ENCODE measurements at regions not wholly inside any gene's neighbourhood (a gene's known extent, or its start where the extent isn't known, plus 50 kb on each side); places are given as distances from the start of the nearest gene placed in this dataset.

DNA sequence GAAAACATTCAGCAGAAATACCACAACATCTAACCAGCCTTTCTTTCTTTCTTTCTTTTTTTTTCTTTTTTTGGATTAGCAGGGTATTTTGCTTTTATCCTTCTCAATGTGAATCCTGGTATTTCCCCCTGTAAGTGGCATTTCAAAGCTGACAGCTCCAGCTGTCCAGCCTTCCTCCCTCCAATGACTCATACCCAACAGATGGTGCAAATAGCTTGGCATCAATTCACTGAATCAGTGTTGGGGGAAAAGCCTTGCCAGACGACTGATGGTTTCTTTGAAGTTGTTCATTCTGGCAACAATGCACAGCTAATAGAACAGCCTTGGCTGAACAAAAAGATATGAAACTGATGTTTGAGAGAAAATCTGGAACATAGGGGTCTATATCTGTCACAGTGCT, 316.8 kb upstream of the STEAP1 start:
- TF ChIP-seq, protein P1, sequence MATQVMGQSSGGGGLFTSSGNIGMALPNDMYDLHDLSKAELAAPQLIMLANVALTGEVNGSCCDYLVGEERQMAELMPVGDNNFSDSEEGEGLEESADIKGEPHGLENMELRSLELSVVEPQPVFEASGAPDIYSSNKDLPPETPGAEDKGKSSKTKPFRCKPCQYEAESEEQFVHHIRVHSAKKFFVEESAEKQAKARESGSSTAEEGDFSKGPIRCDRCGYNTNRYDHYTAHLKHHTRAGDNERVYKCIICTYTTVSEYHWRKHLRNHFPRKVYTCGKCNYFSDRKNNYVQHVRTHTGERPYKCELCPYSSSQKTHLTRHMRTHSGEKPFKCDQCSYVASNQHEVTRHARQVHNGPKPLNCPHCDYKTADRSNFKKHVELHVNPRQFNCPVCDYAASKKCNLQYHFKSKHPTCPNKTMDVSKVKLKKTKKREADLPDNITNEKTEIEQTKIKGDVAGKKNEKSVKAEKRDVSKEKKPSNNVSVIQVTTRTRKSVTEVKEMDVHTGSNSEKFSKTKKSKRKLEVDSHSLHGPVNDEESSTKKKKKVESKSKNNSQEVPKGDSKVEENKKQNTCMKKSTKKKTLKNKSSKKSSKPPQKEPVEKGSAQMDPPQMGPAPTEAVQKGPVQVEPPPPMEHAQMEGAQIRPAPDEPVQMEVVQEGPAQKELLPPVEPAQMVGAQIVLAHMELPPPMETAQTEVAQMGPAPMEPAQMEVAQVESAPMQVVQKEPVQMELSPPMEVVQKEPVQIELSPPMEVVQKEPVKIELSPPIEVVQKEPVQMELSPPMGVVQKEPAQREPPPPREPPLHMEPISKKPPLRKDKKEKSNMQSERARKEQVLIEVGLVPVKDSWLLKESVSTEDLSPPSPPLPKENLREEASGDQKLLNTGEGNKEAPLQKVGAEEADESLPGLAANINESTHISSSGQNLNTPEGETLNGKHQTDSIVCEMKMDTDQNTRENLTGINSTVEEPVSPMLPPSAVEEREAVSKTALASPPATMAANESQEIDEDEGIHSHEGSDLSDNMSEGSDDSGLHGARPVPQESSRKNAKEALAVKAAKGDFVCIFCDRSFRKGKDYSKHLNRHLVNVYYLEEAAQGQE (IDR thresholded peaks at IDR 0.05; ENCODE audit: unreplicated experiment) = no peak
- no peak for TF ChIP-seq JUNB (IDR thresholded peaks at IDR 0.05; ENCODE audit: unreplicated experiment)
- no peak for TF ChIP-seq EZH2 (IDR thresholded peaks at IDR 0.05; ENCODE audit: low read depth, unreplicated experiment)
- TF ChIP-seq ZNF331 (CRISPR knock-in tag; IDR thresholded peaks at IDR 0.05; ENCODE audit: low read depth) = no peak
- TF ChIP-seq, protein P2, sequence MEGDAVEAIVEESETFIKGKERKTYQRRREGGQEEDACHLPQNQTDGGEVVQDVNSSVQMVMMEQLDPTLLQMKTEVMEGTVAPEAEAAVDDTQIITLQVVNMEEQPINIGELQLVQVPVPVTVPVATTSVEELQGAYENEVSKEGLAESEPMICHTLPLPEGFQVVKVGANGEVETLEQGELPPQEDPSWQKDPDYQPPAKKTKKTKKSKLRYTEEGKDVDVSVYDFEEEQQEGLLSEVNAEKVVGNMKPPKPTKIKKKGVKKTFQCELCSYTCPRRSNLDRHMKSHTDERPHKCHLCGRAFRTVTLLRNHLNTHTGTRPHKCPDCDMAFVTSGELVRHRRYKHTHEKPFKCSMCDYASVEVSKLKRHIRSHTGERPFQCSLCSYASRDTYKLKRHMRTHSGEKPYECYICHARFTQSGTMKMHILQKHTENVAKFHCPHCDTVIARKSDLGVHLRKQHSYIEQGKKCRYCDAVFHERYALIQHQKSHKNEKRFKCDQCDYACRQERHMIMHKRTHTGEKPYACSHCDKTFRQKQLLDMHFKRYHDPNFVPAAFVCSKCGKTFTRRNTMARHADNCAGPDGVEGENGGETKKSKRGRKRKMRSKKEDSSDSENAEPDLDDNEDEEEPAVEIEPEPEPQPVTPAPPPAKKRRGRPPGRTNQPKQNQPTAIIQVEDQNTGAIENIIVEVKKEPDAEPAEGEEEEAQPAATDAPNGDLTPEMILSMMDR (conservative IDR thresholded peaks at IDR 0.05; ENCODE audit: low read depth in 2 of 2) = no peak
- TF ChIP-seq POLR2AphosphoS5 (IDR thresholded peaks at IDR 0.05; ENCODE audit: low read depth) = no peak
- no peaks in the 10 kb centered on the region for H3K4me1 ChIP-seq (ENCODE audit: insufficient read depth)
- Mint-ChIP-seq H3K36me3 (ENCODE audit: low read depth) (no peaks in the 10 kb centered on the region), H3K9me3 (no peaks in the 10 kb centered on the region; the same call in 2 of the 3 replicates), H3K27me3 (ENCODE audit: insufficient read depth, low read depth, poor library complexity) (no peaks in the 10 kb centered on the region), H3K4me3 (no peak overlapping the region), H3K4me1 (no peaks in the 10 kb centered on the region), H3K27ac (no peak overlapping the region)
- no peaks in the 10 kb centered on the region for H3K27me3 ChIP-seq (ENCODE audit: insufficient read depth)
- no peak overlapping the region for H3K4me3 ChIP-seq
- no peak overlapping the region for H3K4me2 ChIP-seq
- no peak overlapping the region for H2AFZ ChIP-seq
- no peaks in the 10 kb centered on the region for H4K20me1 ChIP-seq (replicated peaks; ENCODE audit: insufficient read depth)
- no peaks in the 10 kb centered on the region for H3K79me2 ChIP-seq (replicated peaks; ENCODE audit: insufficient read depth)
- no peaks in the 10 kb centered on the region for H3K9me2 ChIP-seq (ENCODE audit: insufficient read depth)
- no peak overlapping the region for H3K27ac ChIP-seq (ENCODE audit: low read depth)
- H3F3A ChIP-seq (replicated peaks; ENCODE audit: low read depth) = no peaks in the 10 kb centered on the region
- no peaks in the 10 kb centered on the region for H3K36me3 ChIP-seq (ENCODE audit: insufficient read depth)
- no peak for DNase-seq (ENCODE audit: low spot score)
- no peak for ATAC-seq

DNA sequence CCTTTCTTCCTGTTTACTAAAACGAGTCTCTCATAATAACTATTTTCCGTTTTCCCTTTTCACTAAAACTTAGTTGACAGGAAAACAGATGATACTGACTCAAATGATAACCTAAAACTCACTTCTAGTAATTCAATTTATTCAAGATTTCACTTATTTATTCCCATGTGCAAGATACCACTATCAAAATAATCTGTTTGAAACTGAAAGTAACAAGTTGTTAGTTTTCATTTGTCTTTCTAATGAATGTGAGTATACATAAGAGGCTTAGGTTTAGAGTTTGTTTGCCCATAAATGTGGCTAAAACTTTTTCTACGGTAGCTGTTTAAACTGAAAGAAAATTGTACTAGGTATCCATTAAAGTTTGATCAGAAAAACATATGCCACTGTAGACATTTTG, 314.9 kb upstream of the STEAP1 start:
- Histone ChIP-seq H3K4me2 (no peak overlapping the region), H3K4me3 (no peak overlapping the region), H3K4me1 (ENCODE audit: insufficient read depth) (no peaks in the 10 kb centered on the region), H4K20me1 (replicated peaks; ENCODE audit: insufficient read depth) (no peaks in the 10 kb centered on the region), H2AFZ (no peak overlapping the region), H3K9me2 (ENCODE audit: insufficient read depth) (no peaks in the 10 kb centered on the region), H3K27ac (ENCODE audit: low read depth) (no peak overlapping the region), H3K36me3 (ENCODE audit: insufficient read depth) (no peaks in the 10 kb centered on the region), H3K79me2 (replicated peaks; ENCODE audit: insufficient read depth) (no peaks in the 10 kb centered on the region), H3F3A (replicated peaks; ENCODE audit: low read depth) (no peaks in the 10 kb centered on the region), H3K27me3 (ENCODE audit: insufficient read depth) (no peaks in the 10 kb centered on the region)
- H3K27me3 Mint-ChIP-seq (ENCODE audit: insufficient read depth, low read depth, poor library complexity) = no peaks in the 10 kb centered on the region
- ATAC-seq = no peak
- H3K36me3 Mint-ChIP-seq (ENCODE audit: low read depth) = no peaks in the 10 kb centered on the region
- H3K4me1 Mint-ChIP-seq = no peaks in the 10 kb centered on the region
- no peaks in the 10 kb centered on the region for H3K9me3 Mint-ChIP-seq
- H3K27ac Mint-ChIP-seq = no peak overlapping the region
- no peak overlapping the region for H3K4me3 Mint-ChIP-seq
- DNase-seq (ENCODE audit: low spot score) = no peak
- TF ChIP-seq STAT1 (IDR thresholded peaks at IDR 0.05; ENCODE audit: unreplicated experiment) (no peak), JUNB (IDR thresholded peaks at IDR 0.05; ENCODE audit: unreplicated experiment) (no peak), POLR2AphosphoS5 (IDR thresholded peaks at IDR 0.05; ENCODE audit: low read depth) (no peak), EZH2phosphoT487 (IDR thresholded peaks at IDR 0.05; ENCODE audit: unreplicated experiment) (no peak), NANOG (IDR thresholded peaks at IDR 0.05; ENCODE audit: borderline replicate concordance) (no peak), ZNF114 (CRISPR knock-in tag; IDR thresholded peaks at IDR 0.05) (no peak), CREB1 (CRISPR knock-in tag; IDR thresholded peaks at IDR 0.05; ENCODE audit: low read depth) (no peak)
- TF ChIP-seq, protein P1 (IDR thresholded peaks at IDR 0.05; ENCODE audit: unreplicated experiment) = no peak
- TF ChIP-seq, protein P2 (conservative IDR thresholded peaks at IDR 0.05; ENCODE audit: low read depth in 2 of 2) = no peak
- TF ChIP-seq, protein P3, sequence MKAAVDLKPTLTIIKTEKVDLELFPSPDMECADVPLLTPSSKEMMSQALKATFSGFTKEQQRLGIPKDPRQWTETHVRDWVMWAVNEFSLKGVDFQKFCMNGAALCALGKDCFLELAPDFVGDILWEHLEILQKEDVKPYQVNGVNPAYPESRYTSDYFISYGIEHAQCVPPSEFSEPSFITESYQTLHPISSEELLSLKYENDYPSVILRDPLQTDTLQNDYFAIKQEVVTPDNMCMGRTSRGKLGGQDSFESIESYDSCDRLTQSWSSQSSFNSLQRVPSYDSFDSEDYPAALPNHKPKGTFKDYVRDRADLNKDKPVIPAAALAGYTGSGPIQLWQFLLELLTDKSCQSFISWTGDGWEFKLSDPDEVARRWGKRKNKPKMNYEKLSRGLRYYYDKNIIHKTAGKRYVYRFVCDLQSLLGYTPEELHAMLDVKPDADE (IDR thresholded peaks at IDR 0.05) = no peak
